ENCODE measurements at regions not wholly inside any gene's neighbourhood (a gene's known extent, or its start where the extent isn't known, plus 50 kb on each side); places are given as distances from the start of the nearest gene placed in this dataset.

GRCh38 chr1:72369069-72369757 is 86.9 kb upstream of the NEGR1 start:
- peaks cover 9 to 13% of the 10 kb centered on the region in 2 donors for H3K4me1 ChIP-seq (ENCODE audit: control insufficient read depth in 1 of 2, insufficient read depth in 2 of 2, low read length in 2 of 2)
- H3K4me1 Mint-ChIP-seq: peaks cover 22% of the 10 kb centered on the region
- H3K79me2 ChIP-seq (ENCODE audit: insufficient read depth, low read length): no peaks in the 10 kb centered on the region
- DNase-seq: no peak
- H3K36me3 ChIP-seq (replicated peaks in 1 of 2; ENCODE audit: control insufficient read depth in 1 of 2, insufficient read depth in 2 of 2, low read length in 2 of 2): no peaks in the 10 kb centered on the region
- intact Hi-C loops (cut with micrococcal nuclease): no loop called here
- no peaks in the 10 kb centered on the region for H4K20me1 ChIP-seq (ENCODE audit: insufficient read depth, low read length)
- no peak overlapping the region for H3K27ac Mint-ChIP-seq
- no CpG with 5 or more reads among the region's 1 CpG for WGBS (ENCODE audit: insufficient coverage)
- H3K9me3 ChIP-seq (replicated peaks in 1 of 2; ENCODE audit: control insufficient read depth in 1 of 2, insufficient read depth in 1 of 2, low read length in 2 of 2): no peaks in the 10 kb centered on the region
- H3K4me3 Mint-ChIP-seq: no peak overlapping the region
- no peak overlapping the region for H3K9ac ChIP-seq (ENCODE audit: insufficient read depth, low read length, poor library complexity, severe bottlenecking)
- no peak overlapping the region for H3K4me3 ChIP-seq (replicated peaks in 1 of 3; ENCODE audit: low read depth in 2 of 3, low read length in 3 of 3)
- TF ChIP-seq, protein P1, sequence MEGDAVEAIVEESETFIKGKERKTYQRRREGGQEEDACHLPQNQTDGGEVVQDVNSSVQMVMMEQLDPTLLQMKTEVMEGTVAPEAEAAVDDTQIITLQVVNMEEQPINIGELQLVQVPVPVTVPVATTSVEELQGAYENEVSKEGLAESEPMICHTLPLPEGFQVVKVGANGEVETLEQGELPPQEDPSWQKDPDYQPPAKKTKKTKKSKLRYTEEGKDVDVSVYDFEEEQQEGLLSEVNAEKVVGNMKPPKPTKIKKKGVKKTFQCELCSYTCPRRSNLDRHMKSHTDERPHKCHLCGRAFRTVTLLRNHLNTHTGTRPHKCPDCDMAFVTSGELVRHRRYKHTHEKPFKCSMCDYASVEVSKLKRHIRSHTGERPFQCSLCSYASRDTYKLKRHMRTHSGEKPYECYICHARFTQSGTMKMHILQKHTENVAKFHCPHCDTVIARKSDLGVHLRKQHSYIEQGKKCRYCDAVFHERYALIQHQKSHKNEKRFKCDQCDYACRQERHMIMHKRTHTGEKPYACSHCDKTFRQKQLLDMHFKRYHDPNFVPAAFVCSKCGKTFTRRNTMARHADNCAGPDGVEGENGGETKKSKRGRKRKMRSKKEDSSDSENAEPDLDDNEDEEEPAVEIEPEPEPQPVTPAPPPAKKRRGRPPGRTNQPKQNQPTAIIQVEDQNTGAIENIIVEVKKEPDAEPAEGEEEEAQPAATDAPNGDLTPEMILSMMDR (IDR thresholded peaks at IDR 0.05): no peak
- peaks cover 0 to 3% (median 0%) of the 10 kb centered on the region in 3 donors for H3K27me3 Mint-ChIP-seq (ENCODE audit: low read depth in 3 of 3)
- H3K9me3 Mint-ChIP-seq: peaks cover 0 to 4% (median 0%) of the 10 kb centered on the region in 7 donors
- H3K27ac ChIP-seq (ENCODE audit: low read depth in 1 of 2, low read length in 2 of 2): no peak overlapping the region
- no peak overlapping the region for H3K4me2 ChIP-seq (replicated peaks; ENCODE audit: extremely low read depth, low read length, poor library complexity, severe bottlenecking)
- H3K36me3 Mint-ChIP-seq: peaks cover 3 to 5% of the 10 kb centered on the region in 2 donors
- H2AFZ ChIP-seq (ENCODE audit: insufficient read depth, low read depth, low read length, poor library complexity, severe bottlenecking): no peak overlapping the region
- no peaks in the 10 kb centered on the region for H3K27me3 ChIP-seq (ENCODE audit: control insufficient read depth in 2 of 2, insufficient read depth in 2 of 2, low read length in 2 of 2)

DNA sequence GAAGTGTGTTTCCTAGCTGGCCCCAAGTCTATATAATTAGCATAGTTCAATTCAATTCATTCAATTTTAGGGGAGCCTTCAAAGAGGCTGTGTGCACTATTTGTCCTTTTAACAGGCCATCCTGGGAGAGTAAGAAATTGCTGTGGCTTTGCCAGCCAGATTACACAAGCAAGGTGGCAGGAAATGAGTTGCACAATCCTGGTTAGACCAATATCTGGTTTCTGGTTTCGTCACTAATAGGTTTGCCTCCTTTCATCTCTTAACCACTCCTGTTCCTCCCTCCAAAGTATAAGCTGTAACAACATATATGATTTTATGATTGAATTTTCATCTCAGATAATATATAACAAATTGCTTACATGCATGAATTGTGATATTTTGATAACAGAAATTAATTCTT is 84.1 kb upstream of the NEGR1 start:
- WGBS (ENCODE audit: insufficient coverage): no CpG with 5 or more reads among the region's 1 CpG
- Mint-ChIP-seq H3K27ac (peak overlapping the region in 1 of 7 donors; percentile 11), H3K4me1 (peaks cover 22% of the 10 kb centered on the region), H3K9me3 (peaks cover 0 to 4% (median 0%) of the 10 kb centered on the region in 7 donors), H3K27me3 (ENCODE audit: low read depth in 3 of 3) (no peaks in the 10 kb centered on the region), H3K4me3 (no peak overlapping the region), H3K36me3 (peaks cover 3 to 5% of the 10 kb centered on the region in 2 donors)
- Histone ChIP-seq H3K79me2 (ENCODE audit: insufficient read depth, low read length) (no peaks in the 10 kb centered on the region), H2AFZ (ENCODE audit: insufficient read depth, low read depth, low read length, poor library complexity, severe bottlenecking) (no peak overlapping the region), H3K4me1 (ENCODE audit: control insufficient read depth in 1 of 2, insufficient read depth in 2 of 2, low read length in 2 of 2) (peaks cover 9 to 13% of the 10 kb centered on the region in 2 donors), H3K4me2 (replicated peaks; ENCODE audit: extremely low read depth, low read length, poor library complexity, severe bottlenecking) (peak overlapping the region; percentile 31), H3K4me3 (replicated peaks in 1 of 3; ENCODE audit: low read depth in 2 of 3, low read length in 3 of 3) (peak overlapping the region in 1 of 3 experiments; percentile 4), H3K9me3 (replicated peaks in 1 of 2; ENCODE audit: control insufficient read depth in 1 of 2, insufficient read depth in 1 of 2, low read length in 2 of 2) (no peaks in the 10 kb centered on the region), H3K36me3 (replicated peaks in 1 of 2; ENCODE audit: control insufficient read depth in 1 of 2, insufficient read depth in 2 of 2, low read length in 2 of 2) (no peaks in the 10 kb centered on the region), H4K20me1 (ENCODE audit: insufficient read depth, low read length) (no peaks in the 10 kb centered on the region), H3K27ac (ENCODE audit: low read depth in 1 of 2, low read length in 2 of 2) (no peak overlapping the region), H3K9ac (ENCODE audit: insufficient read depth, low read length, poor library complexity, severe bottlenecking) (no peak overlapping the region), H3K27me3 (ENCODE audit: control insufficient read depth in 2 of 2, insufficient read depth in 2 of 2, low read length in 2 of 2) (no peaks in the 10 kb centered on the region)
- DNase-seq: peak; percentile 45 to 76 (median 73)
- TF ChIP-seq, protein P1 (IDR thresholded peaks at IDR 0.05): no peak
- intact Hi-C loops (cut with micrococcal nuclease): no loop called here
